ENCODE measurements at regions not wholly inside any gene's neighbourhood (a gene's known extent, or its start where the extent isn't known, plus 50 kb on each side); places are given as distances from the start of the nearest gene placed in this dataset.
"Not testable (repeated sequence)": the region's sequence is repeated elsewhere in the genome, so short reads cannot be mapped to it uniquely, and the experiment has no call there.

- DNase-seq = not testable (repeated sequence)
Observed at GRCh38 chr18:56438480-56438879, 199.9 kb downstream of the TXNL1 start.

- DNase-seq = peak in 1 of 2 experiments; percentile 8
Observed at GRCh38 chr18:56436651-56437050, 201.7 kb downstream of the TXNL1 start.

- DNase-seq = peak in 1 of 2 experiments; percentile 26
Observed at GRCh38 chr18:56433919-56434318, 204.5 kb downstream of the TXNL1 start.

- no peak for DNase-seq
Observed at GRCh38 chr18:56431551-56431950, 206.8 kb downstream of the TXNL1 start.

- no peak for DNase-seq
Observed at GRCh38 chr18:56423626-56424025, 214.8 kb downstream of the TXNL1 start.

GRCh38 chr18:56421647-56422046, 216.7 kb downstream of the TXNL1 start:
- peak in 1 of 2 experiments; percentile 6 for DNase-seq

GRCh38 chr18:56420868-56421267, 217.5 kb downstream of the TXNL1 start:
- DNase-seq = not testable (repeated sequence)

- no peak for DNase-seq
Observed at GRCh38 chr18:56414357-56414756, 224.0 kb downstream of the TXNL1 start.

- peak in 1 of 2 experiments; percentile 28 for DNase-seq
Observed at GRCh38 chr18:56413862-56414261, 224.5 kb downstream of the TXNL1 start.

GRCh38 chr18:56412951-56413350, 225.4 kb downstream of the TXNL1 start:
- DNase-seq = no peak

- no peak for DNase-seq
Observed at GRCh38 chr18:56409736-56410135, 228.7 kb downstream of the TXNL1 start.

GRCh38 chr18:56407646-56408180, 230.7 kb downstream of the TXNL1 start:
- DNase-seq = no peak

- no peak for DNase-seq
Observed at GRCh38 chr18:56402872-56403516, 235.4 kb downstream of the TXNL1 start.

GRCh38 chr18:56393870-56394269, 244.5 kb downstream of the TXNL1 start:
- no peak for DNase-seq

GRCh38 chr18:56391931-56392590, 246.3 kb downstream of the TXNL1 start:
- no peak for DNase-seq

- DNase-seq = no peak
Observed at GRCh38 chr18:56390626-56391025, 247.8 kb downstream of the TXNL1 start.

- no peak for DNase-seq
Observed at GRCh38 chr18:56389190-56389589, 249.2 kb downstream of the TXNL1 start.

GRCh38 chr18:56388571-56388970, 249.8 kb downstream of the TXNL1 start:
- DNase-seq = no peak

GRCh38 chr18:56386856-56387255, 251.5 kb downstream of the TXNL1 start:
- DNase-seq = no peak

GRCh38 chr18:56383349-56383748, 255.0 kb downstream of the TXNL1 start:
- no peak for DNase-seq

GRCh38 chr18:56382541-56382940, 255.9 kb downstream of the TXNL1 start:
- DNase-seq = no peak

GRCh38 chr18:56381196-56381595, 257.2 kb downstream of the TXNL1 start:
- DNase-seq = no peak

GRCh38 chr18:56380685-56381084, 257.7 kb downstream of the TXNL1 start:
- DNase-seq = no peak

- DNase-seq = no peak
Observed at GRCh38 chr18:56379256-56379655, 259.1 kb downstream of the TXNL1 start.
